GM18519 (cell line): ENCODE measurements at regions not wholly inside any gene's neighbourhood (a gene's known extent, or its start where the extent isn't known, plus 50 kb on each side); places are given as distances from the start of the nearest gene placed in this dataset.
A peak's percentile ranks its signal among the peaks of the same experiment; 100 is the strongest.
"Not testable (repeated sequence)": the region's sequence is repeated elsewhere in the genome, so short reads cannot be mapped to it uniquely, and the experiment has no call there.

ENCODE experiments used
- ATAC-seq: cut with Tn5 transposase; IDR thresholded peaks from one replicate; pipeline ENCODE4 v1.9.1; 2021; ENCODE audit warnings: mild to moderate bottlenecking, moderate library complexity; ENCODE audit not compliant: unreplicated experiment, low FRiP score

DNA sequence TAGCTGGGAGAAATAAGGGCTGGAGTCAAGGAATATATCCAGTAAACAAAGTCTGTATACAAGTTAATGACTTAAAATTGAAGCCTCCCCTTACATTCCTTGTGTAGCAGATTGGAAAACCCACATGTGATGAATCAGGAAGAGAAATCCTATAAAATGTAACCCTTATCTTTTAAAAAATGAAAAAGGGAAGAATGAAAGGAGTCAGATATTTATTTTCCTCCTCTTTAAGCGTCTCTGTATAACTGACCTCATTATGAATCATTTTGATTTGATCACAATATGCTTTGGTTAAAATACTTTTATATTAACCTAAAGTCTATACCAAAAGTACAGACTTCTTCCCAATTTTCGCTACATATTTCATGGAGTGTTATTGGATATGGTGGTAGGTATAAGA, 316.3 kb upstream of the STAC start:
- no peak for ATAC-seq

DNA sequence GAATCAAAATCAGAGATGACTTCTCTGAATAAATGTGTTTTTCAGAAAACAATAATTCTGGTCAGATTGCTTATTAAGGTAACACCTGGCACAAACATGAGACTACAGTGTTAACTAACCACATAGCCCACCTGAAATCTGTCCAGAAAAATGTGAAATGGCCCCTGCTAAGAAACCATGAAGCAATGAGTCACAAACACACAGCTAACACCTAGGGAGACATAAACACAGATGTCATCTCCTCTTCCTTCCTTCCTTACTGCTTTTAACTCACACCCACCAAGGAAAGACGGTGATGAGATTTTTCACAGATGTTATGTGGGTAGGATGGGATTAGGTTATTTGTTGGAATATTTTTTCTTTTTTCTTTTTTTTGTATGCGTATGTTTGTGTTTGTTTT, 315.0 kb upstream of the STAC start:
- no peak for ATAC-seq

DNA sequence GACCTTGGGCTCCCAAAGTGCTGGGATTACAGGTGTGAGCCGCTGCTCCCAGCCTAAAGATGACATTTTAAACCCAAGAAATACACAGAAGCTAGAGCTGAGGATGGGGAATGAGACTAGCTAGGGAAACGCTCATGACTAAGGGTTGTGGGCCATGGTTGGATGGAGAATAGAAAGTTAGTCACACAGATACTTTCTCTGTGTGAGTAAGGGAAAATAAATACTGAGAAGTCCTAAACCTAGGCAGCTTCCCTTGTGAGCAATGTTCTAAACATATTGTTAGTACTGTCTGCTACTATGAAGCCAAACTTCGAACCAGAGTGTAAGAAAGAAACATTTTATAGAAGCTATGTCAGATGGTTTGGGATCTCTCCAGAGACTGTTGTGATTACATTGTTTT, 304.8 kb upstream of the STAC start:
- ATAC-seq = no peak

GRCh38 chr3:36077320-36077719, 303.0 kb upstream of the STAC start:
- ATAC-seq = no peak

GRCh38 chr3:36082958-36083357, 297.3 kb upstream of the STAC start:
- not testable (repeated sequence) for ATAC-seq

DNA sequence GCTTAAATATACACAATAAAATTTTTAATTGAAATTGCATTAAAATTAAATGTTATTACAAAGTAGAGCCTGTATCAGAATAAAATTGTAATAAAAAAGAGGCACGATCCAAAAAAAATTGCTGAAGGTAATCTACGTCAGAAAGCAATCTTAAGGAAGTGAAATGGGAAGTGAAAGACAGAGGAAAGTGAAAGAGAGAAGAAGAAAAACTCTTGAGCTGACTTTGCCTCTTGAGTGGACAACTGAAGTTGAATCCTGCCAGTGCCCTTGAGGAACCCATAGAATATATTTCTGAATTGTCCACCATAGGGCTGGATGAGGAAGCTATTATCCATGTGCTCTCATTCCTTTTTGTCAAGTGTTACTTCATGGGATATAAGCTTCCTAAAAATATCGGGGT, 285.1 kb upstream of the STAC start:
- peak; percentile 86 for ATAC-seq

GRCh38 chr3:36097209-36097608, 283.1 kb upstream of the STAC start:
- ATAC-seq = no peak

GRCh38 chr3:36114353-36114752, 266.0 kb upstream of the STAC start:
- ATAC-seq = no peak

GRCh38 chr3:36124118-36124796, 256.0 kb upstream of the STAC start:
- no peak for ATAC-seq

DNA sequence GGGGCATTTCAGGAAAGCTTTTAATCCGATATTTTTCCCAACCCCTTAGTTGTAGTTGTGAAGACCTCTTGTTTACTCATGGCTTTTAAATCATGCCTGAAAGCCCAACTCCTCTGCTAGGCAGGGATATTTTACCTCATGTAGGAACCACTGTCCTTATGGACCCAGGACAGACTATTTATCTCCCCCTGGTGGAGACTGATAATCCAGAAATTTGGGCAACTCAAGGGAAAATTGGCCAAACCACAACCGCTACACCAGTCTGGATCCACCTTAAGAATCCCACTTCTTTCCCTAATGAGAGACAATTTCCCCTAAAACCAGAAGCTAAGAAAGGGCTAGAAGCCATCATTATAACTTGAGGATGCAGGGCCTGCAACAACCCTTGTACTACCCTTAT, 248.1 kb upstream of the STAC start:
- no peak for ATAC-seq

DNA sequence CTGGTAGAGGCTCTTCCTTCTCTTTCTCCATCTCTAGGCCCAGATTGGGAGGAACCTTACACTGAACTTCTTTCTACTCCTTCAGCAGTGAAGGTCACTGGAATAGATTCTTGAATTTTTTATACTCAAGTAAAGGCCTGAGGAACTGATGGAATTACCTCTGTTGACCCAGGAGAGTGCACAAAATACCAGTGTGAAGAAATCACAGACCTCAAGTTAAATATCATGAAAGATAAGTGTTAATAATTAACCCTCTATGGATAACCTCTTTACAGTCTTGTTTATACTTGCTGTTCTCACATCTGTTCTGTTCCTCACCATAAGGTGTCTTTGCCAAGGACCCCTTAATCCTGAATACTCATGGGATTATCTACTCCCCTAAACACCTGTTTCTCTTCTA, 244.4 kb upstream of the STAC start:
- no peak for ATAC-seq

DNA sequence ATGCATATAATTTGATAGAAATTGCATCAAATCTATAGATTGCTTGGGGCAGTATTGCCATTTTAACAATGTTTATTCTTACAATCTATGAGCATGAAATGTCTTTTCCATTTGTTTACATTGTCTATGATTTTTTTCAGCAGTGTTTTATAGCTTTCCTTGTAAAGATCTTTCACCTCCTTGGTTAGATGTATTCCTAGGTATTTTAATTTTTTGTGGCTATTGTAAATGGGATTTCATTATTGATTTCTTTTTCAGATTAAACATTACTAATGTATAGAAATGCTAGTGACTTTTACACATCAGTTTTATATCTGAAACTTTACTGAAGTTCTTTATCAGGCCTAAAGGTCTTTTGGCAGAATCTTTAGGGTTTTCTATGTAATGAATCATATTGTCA, 237.6 kb upstream of the STAC start:
- ATAC-seq = no peak

- ATAC-seq = no peak
Measured at GRCh38 chr3:36146404-36146803, 233.9 kb upstream of the STAC start.

DNA sequence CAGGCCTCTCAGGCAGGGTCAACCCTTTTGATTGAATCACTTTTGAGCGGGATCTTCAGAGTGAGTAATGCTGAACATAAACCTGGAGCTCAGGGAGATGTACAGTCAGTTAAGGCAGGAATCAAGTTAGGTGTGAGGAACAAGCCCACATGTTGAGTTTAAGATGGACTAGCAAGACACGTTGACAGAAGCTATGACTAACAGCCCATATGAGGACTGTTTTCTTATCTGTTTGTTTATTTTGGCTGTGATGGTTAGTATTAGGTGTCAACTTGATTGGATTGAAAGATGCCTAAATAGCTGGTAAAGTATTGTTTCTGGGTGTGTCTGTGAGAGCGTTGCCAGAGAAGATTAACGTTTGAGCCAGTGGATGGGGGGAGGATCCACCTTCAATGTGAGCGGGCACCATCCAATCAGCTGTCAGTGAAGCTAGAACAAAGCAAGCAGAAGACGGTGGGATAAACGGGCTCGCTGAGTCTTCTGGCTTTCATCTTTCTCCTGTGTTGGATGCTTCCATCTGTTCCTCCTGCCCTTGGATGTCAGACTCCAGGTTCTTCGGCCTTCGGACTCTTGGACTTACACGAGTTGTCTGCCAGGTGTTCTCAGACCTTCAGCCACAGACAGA, 232.3 kb upstream of the STAC start:
- ATAC-seq = no peak

DNA sequence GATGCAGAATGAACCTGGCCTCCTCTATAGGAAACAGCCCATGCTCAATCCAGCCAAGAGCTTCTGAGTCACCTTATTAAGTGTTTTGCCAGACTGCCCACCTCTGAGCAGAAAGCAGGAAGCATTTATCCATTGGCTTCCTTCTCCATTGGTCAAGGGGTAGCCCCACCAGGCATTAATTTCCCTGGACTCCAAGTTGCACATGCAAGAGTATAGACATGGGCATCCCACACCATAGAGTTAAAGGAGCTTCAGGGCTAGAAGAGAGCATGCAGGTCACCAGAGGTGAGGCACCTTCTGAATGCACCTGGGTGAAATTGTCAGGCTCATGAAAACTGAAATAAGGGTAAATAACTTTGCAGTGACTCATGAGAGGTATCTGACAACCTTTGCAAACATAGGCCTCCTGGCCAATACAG, 230.8 kb upstream of the STAC start:
- ATAC-seq = no peak

GRCh38 chr3:36155515-36155914, 224.8 kb upstream of the STAC start:
- ATAC-seq = no peak

DNA sequence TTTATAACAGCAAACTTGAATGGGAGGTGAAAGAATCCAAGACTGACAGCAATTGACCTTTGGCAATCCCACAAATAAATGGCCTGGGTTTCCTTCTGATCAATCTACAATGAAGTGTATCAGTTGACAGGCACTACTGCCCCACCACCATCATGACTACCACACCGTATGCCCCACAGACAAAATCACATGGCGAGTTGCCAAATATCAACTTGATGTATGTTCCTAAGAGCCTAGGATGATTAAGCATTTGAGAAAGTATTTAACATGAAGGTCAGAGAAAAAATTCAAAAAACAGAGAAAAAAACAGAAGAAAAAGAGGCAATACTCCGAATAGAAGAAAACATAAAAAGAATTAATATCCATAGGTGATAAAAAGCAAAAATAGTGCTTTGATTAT, 215.9 kb upstream of the STAC start:
- ATAC-seq = no peak

DNA sequence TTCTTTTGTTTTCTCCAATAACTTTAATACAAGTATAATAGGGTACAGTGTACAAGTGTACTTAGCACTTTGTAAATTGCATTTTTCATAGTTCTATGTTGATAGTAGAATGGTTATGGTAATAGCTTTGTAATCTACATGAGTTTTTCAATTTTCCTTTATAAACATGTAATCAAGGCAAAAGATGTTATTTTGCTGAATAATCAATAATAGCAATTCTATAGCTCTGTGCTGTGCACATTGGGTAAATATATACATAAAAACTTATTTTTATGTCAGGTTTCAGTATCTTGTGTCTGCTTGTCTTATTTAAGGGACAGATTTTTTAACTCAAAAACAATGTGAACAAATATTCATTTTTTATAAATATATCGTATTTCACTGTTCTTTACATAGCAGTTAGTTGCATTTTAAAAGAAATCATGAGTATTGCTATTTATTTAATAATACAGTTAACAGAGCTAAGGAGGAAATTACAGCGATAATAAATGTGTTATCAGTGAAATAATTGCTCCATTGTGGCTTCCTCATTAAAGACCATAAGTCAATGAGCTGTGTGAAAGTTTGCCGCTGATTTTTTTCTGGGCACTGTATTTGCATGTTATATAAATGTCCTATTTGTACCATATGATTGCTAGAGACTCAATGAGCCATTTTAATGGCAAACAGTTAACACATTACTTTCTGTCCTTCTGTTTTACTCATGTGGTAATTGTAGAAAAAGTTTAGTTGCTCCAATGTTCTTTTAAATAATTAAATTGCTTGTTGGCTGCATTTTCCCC, 214.6 kb upstream of the STAC start:
- no peak for ATAC-seq

GRCh38 chr3:36166477-36166876, 213.8 kb upstream of the STAC start:
- no peak for ATAC-seq

GRCh38 chr3:36172699-36173098, 207.6 kb upstream of the STAC start:
- ATAC-seq = no peak

DNA sequence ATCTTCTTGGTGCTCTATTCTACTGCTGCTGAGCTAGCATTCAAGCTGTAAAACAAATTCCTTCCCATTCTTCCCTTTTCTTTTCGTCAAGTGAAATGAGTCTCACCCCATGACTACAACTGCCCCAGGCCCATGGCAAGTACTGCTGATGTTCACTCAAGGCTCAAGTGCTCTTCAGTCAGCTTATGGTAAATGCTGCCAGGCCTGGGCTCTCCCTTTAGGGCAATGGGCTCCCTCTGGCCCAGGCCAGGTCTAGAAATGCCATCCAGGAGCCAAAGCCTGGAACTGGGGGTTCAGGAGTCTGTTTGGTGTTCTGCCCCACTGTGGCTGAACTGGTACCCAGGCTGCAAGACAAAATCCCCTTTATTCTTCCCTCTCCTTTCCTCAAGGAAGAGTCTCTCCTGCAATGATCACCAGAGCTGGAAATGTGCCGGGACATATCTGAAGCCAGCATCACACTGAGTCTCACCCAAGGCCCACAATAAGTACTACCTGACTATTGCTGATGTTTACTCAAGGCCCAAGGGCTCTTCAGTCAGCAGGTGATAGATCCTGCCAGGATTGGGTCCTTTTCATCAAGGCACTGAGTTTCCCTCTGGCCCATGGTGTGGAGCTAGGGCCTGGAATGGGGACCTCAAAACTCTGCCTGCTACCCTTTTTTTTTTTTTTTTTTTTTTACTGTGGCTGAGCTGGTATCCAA, 205.0 kb upstream of the STAC start:
- ATAC-seq = no peak
